HepG2 (cell line): ENCODE measurements at regions not wholly inside any gene's neighbourhood (a gene's known extent, or its start where the extent isn't known, plus 50 kb on each side); places are given as distances from the start of the nearest gene placed in this dataset.

Source experiments
- AGO1 ChIP-seq: fragments of 200-400 bp; formaldehyde crosslinking; IDR thresholded peaks from 2 replicates; pipeline ENCODE4 v1.6.1; 2017; ENCODE audit warnings: mild to moderate bottlenecking, low read depth, low read length, moderate library complexity; ENCODE audit not compliant: poor library complexity, severe bottlenecking
- EZH2 ChIP-seq: conservative IDR thresholded peaks from 2 replicates; pipeline ENCODE4 v1.6.1; 2012; ENCODE audit warnings: mild to moderate bottlenecking, low read depth, low read length, moderate library complexity
- KAT7 ChIP-seq: IDR thresholded peaks from 2 replicates; pipeline ENCODE4 v1.6.1; 2018; ENCODE audit warnings: borderline replicate concordance, missing compliant biosample characterization
- NR2F6 ChIP-seq, 2 experiments: IDR thresholded peaks; 2 replicates each; pipeline ENCODE4 v1.6.1; 2016; ENCODE audit warnings: antibody characterized with exemption in 1 of 2, mild to moderate bottlenecking in 1 of 2
- PAWR ChIP-seq: sonication (generic); formaldehyde crosslinking; IDR thresholded peaks from 2 replicates; pipeline ENCODE4 v1.4.0; 2020; ENCODE audit warnings: missing genetic modification reagents, mild to moderate bottlenecking, borderline replicate concordance
- POLR2AphosphoS5 ChIP-seq: IDR thresholded peaks from 2 replicates; pipeline ENCODE4 v1.6.1; 2012; ENCODE audit warnings: low read depth, low read length
- PRDM4 ChIP-seq: sonication (generic); formaldehyde crosslinking; IDR thresholded peaks from 2 replicates; pipeline ENCODE4 v1.9.0; 2021; ENCODE audit warnings: missing genetic modification reagents, borderline replicate concordance
- REST ChIP-seq, 2 experiments: IDR thresholded peaks; 2 replicates each; pipeline ENCODE4 v1.6.1; 2011 to 2012; ENCODE audit warnings: low read length in 2 of 2, borderline replicate concordance in 1 of 2, low read depth in 1 of 2, mild to moderate bottlenecking in 1 of 2, moderate library complexity in 1 of 2
- XBP1 ChIP-seq: sonication (generic); formaldehyde crosslinking; IDR thresholded peaks from 2 replicates; pipeline ENCODE4 v1.5.0; 2020; ENCODE audit warnings: missing genetic modification reagents
- ZNF121 ChIP-seq: sonication (generic); formaldehyde crosslinking; IDR thresholded peaks from 2 replicates; pipeline ENCODE4 v1.5.0; 2020; ENCODE audit warnings: mild to moderate bottlenecking, missing genetic modification reagents
- ZNF20 ChIP-seq: sonication (generic); formaldehyde crosslinking; IDR thresholded peaks from 2 replicates; pipeline ENCODE4 v1.4.0; 2020; ENCODE audit warnings: mild to moderate bottlenecking, moderate library complexity, missing genetic modification reagents
- ZNF318 ChIP-seq: sonication (generic); formaldehyde crosslinking; IDR thresholded peaks from 2 replicates; pipeline ENCODE4 v1.4.0; 2020; ENCODE audit warnings: mild to moderate bottlenecking, missing genetic modification reagents
- ZNF766 ChIP-seq: sonication (generic); formaldehyde crosslinking; IDR thresholded peaks from 2 replicates; pipeline ENCODE4 v1.5.0; 2020; ENCODE audit warnings: missing genetic modification reagents, borderline replicate concordance
- ZNF784 ChIP-seq: sonication (generic); formaldehyde crosslinking; IDR thresholded peaks from 2 replicates; pipeline ENCODE4 v1.5.1; 2020; ENCODE audit warnings: missing genetic modification reagents, mild to moderate bottlenecking, borderline replicate concordance

- TF ChIP-seq AGO1: no peak
- TF ChIP-seq PRDM4: no peak
- no peak for TF ChIP-seq NR2F6 (IDR thresholded peaks at IDR 0.05)
- no peak for TF ChIP-seq NR2F6 (CRISPR knock-in tag; IDR thresholded peaks at IDR 0.05)
- no peak for TF ChIP-seq ZNF766 (CRISPR knock-in tag)
- TF ChIP-seq POLR2AphosphoS5: no peak
- no peak for TF ChIP-seq KAT7
- TF ChIP-seq REST (IDR thresholded peaks at IDR 0.05; ENCODE audit: borderline replicate concordance in 1 of 2, low read depth in 1 of 2, low read length in 2 of 2): no peak
- no peak for TF ChIP-seq ZNF784 (CRISPR knock-in tag)
- no peak for TF ChIP-seq EZH2
- no peak for TF ChIP-seq ZNF318
- TF ChIP-seq XBP1 (CRISPR knock-in tag): no peak
- TF ChIP-seq ZNF121 (CRISPR knock-in tag): no peak
- TF ChIP-seq ZNF20 (CRISPR knock-in tag): no peak
- TF ChIP-seq PAWR (CRISPR knock-in tag): no peak
Measured at GRCh38 chr13:94920578-94920977, 208.2 kb upstream of the SOX21 start.
